ENCODE measurements at regions not wholly inside any gene's neighbourhood (a gene's known extent, or its start where the extent isn't known, plus 50 kb on each side); places are given as distances from the start of the nearest gene placed in this dataset.

DNA sequence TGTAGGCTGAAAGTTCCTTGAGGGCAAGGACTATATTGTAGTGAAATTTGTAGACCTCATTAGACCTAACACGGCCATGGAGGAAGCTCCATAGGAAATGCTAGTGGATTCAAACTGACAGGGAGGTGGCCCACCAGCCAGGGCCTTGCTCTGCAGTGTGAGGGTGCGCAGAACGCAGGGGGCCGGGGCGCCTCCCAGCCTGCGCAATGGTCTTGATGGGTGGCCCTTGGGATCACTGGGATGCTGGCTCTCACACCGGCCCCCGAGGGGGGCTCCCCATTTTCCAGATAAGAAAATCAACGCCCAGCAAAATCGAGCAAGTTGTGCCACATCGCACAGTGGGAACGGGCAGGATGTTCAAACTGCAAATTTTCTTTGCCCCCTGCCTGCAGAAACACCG lies 655.4 kb downstream of the GALR1 start:
- no peak for DNase-seq

- no peak for DNase-seq
Measured at GRCh38 chr18:77905449-77906055, 655.9 kb downstream of the GALR1 start.

- no peak for DNase-seq
Measured at GRCh38 chr18:77906103-77906892, 656.6 kb downstream of the GALR1 start.

DNA sequence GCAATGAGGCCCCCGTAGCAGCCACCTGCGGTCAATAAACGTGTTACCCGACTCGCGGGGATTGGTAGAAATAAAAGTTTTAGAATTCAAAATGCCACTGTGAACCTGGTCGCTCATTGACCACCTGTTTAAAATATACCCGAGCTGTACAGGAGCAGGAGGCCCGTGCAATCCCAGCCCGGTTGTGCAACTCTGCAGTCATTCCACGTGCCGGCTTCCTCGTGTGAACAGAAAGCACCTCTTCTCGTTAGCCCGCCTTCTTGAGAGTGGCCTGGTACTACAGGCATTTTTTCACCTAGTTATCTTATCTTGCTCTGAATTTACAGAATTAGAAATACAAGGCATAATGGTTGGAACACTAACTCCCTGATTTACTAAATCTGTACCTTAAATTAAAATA lies 660.7 kb downstream of the GALR1 start:
- DNase-seq = no peak

DNA sequence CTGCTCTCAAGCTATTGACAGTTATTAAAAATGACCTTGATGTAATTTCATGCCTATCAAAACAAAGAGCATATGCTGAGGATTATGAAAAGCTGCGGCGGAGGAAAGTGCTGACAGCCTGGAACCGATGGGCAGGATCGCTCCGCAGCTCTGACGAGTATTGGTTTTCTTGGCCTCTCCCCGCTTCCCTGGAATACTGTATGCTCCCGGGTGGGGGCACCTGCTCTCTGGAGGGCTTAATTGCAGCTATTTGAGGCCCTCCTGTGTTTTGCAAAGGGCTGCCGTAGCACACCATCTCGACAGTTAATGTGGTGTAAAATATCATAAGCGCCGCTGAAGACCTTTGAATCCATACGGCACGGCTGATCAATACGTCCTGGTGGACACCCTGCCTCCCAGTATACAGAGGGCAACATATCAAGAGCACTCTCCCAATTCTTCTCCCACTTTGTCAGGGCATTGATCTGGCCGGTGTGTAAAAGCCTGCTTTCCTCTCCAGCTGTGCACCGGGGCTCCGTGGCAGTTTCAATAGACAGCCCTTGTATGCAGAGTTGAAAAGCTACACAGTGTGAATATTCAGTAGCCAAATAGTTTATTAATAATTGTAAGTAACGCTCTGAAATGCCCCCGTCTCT lies 662.4 kb downstream of the GALR1 start:
- no peak for DNase-seq

DNA sequence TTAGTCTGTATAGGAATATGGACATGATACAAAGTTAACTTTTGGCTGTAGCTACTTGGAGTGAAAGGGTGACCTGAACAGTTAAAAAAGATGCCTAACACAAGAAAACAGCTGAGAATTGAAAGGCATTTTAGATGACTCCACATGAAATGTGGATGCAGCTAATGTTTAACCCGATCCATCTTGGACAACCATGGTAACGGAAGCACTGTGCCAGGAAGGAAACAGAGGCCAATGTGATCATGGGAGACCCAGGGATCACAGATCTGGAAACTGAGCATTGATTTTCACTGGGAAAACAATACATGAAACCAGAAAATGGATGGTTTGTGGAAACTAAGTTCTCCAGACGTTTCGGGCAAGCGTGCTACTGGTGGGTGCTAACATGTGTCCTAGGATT lies 669.1 kb downstream of the GALR1 start:
- no peak for DNase-seq

DNA sequence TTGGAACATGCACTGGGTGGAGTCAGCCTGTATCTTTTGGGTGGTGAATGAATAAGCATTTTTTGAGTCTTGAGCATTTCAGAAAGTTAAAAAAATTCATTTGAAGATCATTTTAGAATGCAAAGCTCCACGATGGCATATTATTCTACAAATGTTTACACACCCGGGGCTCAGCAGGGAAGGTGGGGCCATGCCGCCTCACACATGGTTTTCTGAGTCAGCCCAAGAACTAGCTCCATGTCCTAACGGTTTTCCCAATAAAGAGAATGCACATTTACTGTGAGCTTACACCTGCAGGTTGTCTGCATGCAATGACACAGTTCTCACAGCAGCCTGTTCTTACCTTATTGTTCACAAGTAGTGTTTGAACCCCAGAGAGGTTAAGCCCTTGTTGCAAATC lies 670.3 kb downstream of the GALR1 start:
- DNase-seq = no peak

GRCh38 chr18:77935342-77935741 lies 685.7 kb downstream of the GALR1 start:
- no peak for DNase-seq

DNA sequence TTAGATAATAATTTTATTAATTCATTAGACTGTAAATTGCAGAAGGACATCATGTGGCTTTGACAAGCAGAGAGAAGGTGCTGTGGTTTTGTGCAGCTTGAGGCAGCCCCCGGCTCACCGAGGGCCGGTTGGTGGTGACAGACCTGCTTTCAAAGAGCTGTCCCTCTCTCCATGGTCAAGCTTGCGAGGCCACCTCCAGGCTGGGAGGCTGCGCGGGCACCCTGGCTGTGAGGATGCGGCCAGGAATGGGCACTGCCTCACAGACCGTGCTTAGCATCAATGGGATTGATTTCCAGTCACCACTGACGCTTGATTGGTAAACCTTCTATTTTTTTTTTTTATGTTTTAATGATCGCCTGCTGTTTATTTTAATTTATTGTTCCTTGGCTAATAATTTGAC lies 690.9 kb downstream of the GALR1 start:
- no peak for DNase-seq

DNA sequence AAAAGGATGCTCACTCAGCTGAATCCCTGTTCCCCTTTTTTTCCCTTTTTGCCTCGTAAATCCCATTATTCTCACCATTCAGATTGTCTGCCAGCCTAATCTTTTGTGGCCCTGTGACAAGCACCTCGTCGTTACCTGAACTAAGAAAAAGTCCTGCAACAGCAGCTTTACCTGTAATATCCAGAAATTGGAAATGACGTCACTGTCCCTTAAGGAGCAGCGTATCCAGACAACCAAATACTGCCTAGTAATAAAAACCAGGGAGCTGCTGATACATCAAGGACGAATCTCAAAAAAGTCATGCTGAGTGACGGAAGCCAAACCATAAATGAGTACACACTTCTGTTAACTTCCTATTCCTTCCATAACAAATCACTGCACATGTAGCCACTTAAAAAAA lies 694.9 kb downstream of the GALR1 start:
- DNase-seq = no peak

DNA sequence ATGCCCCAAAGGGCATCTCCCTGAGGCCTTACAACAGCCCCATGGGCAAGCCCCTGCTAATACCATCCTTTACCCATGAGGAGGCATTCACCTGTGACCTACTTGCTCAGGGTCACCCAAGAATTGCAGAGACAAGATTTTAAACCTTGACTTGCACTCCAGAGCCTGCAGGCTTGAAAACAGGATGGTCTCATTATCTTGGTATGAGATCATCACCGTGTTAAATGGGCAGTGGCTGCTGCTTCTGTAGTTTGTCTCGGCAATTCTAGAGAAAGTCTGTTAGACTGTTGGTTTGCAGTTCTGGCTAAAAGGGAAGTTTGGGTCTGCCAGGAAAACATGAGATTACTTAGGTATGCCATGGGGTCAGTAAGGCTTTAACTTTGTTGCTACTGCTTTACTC lies 698.9 kb downstream of the GALR1 start:
- DNase-seq = no peak

- DNase-seq = no peak
Measured at GRCh38 chr18:77949355-77949973, 699.8 kb downstream of the GALR1 start.

DNA sequence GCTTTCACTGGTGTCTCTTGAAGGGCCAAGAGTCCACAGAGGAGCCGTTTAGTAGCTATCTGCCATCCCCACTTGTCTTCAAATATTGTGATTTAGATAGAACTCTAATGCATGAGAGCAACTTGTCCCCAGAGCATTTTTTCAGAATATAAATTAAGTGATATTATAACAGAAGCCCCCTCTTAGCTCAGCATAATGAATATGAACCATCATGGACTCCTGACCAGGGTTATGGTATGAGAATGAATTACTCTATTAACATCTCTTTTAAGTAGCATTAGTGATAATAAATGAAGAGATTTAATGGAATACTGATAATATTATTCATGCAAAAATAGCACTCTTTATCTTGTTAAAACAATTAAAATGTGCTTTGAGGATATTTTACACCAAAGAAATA lies 709.6 kb downstream of the GALR1 start:
- DNase-seq = no peak

DNA sequence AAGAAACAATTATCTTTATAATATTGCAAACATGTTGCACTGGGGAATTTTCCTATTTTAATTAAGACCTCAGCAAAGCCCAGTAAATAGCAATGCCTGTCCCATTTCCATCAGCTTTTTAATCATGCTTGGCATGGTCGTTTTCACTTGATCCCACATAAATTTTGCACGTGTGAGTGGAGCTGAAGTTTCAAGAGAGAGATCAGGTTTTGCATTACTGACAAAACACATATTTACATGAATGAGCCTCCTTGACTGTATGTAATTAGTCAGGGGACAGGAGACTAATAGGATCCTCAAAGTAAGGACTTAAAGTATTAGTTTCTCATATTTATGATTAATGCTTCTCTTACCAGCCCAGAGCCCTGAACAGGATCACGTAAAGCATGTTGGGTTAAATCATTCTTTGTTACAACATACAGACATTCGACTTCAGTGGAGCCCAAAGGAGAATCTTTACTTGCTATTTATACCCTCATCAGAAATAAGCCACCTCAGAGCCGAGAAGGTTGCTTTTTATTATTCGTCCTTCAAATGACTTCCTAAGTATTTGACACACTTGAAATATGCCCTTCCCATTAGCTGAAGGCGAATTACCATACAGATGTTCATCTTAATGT lies 711.3 kb downstream of the GALR1 start:
- DNase-seq = no peak

GRCh38 chr18:77967071-77967470 lies 717.4 kb downstream of the GALR1 start:
- no peak for DNase-seq

DNA sequence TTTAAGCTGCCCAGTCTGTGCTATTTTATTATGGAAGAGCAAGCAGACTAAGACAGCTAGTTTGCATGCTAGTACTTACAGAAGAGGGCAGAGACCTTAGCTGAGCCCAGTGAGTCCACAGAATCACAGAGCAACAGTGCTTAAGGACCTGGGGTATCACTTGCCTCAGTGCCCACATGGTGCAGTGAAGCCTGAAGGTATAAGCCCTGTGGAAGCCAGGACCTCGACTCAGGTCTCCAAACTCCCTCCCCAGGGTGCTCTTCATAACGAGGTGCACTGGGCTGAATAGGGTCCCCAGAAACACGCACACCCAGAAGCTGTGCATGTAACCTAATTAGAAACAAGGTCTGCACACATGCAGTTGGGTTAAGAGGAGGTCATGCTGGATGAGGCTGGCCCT lies 718.1 kb downstream of the GALR1 start:
- no peak for DNase-seq

GRCh38 chr18:77969972-77970371 lies 720.3 kb downstream of the GALR1 start:
- DNase-seq = no peak

- DNase-seq = no peak
Measured at GRCh38 chr18:77970814-77971213, 721.2 kb downstream of the GALR1 start.

GRCh38 chr18:77973745-77974144 lies 724.1 kb downstream of the GALR1 start:
- DNase-seq = no peak

DNA sequence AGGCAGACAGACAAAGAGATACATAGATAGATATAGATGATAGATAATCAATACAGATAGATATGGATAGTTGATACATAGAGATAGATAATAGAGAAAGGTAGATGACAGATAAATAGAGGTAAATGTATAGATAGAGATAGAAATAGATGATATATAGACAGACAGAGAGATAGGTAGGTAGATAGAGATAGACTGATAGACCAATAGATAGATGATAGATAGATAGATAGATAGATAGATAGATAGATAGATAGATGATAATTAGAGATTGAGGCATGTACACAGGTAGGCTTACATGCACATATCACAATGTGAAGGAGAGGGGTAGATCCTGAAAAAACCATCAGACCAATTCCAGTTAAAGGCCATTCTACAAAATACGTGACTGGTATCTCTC lies 724.7 kb downstream of the GALR1 start:
- DNase-seq = no peak

DNA sequence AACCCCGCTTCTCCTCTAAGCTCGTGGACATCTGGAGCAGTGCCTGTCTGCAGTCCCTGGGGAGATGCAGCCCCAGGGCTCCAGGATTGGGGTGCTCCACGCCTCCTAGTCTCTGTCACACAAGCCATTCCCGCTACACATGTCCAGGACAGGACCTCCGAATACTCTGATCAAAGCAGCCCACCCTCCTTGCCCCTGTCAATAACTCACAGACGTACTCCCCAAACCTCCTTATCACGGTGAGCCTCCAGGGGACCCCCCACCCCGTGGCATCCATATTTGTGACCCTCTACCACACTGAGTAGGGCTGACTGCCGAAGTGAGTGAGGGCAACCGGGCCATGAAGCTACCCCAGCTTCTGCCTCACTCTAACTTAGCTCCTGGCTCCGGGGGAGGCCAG lies 727.7 kb downstream of the GALR1 start:
- no peak for DNase-seq

- DNase-seq = no peak
Measured at GRCh38 chr18:77980275-77980674, 730.6 kb downstream of the GALR1 start.
